GM21723 (cell line): ENCODE measurements at regions not wholly inside any gene's neighbourhood (a gene's known extent, or its start where the extent isn't known, plus 50 kb on each side); places are given as distances from the start of the nearest gene placed in this dataset.

ENCODE experiments used
- ATAC-seq: cut with Tn5 transposase; IDR thresholded peaks from one replicate; pipeline ENCODE4 v1.9.1; 2021; ENCODE audit warnings: mild to moderate bottlenecking, moderate library complexity; ENCODE audit not compliant: unreplicated experiment

DNA sequence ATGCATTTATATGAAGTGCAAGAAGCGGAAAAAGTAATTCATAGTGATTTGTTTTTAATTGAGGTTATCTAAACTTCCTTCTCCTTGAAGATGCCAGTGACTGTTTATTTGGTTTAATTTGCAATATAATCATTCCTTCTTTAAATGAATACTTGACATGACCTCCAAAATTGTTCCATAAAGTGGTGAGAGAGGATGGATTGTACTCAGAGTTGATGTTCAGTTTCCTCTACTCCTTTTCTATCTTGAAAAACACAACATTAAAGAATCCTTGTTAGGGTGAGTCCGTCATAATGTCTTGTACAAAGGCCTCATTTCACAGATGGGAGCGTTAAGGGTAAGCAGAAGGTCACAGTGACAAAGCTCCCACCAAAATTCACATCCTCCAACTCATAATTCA is 756.1 kb upstream of the KLHL29 start:
- ATAC-seq: no peak

DNA sequence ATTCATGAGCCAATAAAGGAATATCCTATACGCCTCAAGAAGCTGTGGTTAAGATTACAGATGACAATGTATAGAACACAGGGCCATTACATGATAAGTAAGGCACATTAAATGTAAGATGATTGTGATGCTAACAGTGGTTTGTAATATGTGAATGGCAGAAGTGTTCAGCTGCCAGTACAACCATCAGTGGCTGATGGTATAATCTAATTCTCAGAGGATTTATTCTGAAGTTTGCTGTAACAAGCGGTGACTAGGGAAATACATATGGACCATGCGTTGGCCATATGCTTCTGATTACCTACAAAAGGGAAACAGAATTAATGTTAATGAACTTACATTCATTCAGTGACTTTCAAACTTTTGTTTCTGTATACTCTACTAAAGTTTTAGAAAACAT is 750.8 kb upstream of the KLHL29 start:
- no peak for ATAC-seq

DNA sequence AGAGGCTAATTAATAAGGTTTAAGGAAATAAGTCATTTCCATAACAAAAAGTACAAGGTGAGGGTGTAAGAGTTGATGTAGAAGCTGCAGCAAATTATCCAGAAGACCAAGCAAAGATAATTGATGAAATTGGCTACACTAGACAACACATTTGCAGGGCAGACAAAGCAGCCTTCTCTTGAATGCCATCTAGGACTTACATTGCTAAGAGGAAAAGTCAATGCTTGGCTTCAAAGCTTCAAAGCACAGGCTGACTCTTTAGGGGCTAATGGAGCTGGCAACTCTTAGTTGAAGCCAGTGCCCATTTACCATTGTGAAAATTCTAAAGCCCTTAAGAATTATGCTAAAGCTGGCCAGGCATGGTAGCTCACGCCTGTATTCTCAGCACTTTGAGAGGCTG is 728.6 kb upstream of the KLHL29 start:
- ATAC-seq: no peak

DNA sequence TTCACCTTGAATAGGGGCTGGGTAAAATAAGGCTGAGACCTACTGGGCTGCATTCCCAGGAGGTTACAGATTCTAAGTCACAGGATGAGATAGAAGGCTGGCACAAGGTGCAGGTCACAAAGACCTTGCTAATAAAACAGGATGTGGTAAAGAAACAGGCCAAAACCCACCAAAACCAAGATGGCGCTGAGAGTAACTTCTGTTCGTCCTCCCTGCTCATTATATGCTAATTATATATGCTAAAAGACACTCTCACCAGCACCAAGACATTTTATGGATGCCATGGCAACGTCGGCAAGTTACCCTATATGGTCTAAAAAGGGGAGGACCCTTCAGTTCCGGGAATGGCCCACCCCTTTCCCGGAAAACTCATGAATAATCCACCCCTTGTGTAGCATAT is 711.5 kb upstream of the KLHL29 start:
- ATAC-seq: no peak

DNA sequence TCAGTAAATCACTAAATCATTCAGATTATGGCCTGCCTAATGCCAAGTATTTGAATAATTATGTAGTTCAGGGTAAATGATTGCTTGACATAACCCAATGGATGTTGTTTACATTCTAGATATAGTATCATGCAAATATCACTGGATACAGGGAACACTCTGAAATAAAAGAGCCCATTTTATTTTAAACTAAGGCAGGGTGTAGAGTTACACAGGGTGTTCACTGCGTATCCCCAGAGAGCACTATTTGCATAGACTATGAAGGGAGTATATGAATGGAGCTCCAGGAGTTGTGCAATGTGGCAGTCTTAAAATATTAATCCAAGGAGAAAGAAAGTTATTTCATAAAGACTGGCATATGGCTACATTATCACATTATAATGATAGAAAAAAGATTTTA is 701.1 kb upstream of the KLHL29 start:
- ATAC-seq: no peak

DNA sequence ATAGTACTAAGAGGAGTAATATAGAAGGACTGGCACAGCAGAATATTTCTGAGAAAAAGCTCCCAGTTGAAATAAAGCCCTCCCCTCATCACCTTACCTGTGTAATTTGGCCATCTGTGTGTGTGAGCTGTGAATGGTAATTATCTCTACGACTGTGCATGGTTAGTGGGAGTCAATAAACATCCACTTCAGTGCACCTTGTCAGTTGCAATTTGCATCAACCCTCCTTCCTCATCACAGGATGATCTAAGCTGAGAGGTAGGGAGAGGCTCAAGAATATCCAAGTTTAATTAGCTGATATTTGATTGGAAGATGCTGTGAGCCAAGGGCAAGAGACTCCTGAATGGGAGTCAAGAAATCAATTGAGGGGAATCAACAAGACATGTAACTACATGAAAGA is 694.9 kb upstream of the KLHL29 start:
- no peak for ATAC-seq

DNA sequence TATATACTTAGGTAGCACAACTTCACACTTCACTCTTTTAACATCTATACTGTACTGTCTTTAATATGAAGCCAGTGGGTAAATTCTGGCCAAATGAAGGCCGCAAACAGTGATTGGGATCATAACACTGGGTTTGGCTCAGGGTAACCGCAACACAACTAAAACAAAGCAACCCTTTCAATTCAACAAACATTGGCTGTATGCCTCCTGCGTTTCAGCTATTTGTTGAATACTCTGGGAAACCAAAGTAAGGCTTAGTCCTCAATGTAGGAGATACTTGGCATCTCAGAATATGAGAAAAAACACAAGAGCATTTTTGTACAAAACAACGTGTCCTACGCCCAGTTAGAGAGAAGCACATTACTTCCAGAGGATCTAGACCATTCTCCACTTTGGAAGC is 693.3 kb upstream of the KLHL29 start:
- ATAC-seq: no peak

DNA sequence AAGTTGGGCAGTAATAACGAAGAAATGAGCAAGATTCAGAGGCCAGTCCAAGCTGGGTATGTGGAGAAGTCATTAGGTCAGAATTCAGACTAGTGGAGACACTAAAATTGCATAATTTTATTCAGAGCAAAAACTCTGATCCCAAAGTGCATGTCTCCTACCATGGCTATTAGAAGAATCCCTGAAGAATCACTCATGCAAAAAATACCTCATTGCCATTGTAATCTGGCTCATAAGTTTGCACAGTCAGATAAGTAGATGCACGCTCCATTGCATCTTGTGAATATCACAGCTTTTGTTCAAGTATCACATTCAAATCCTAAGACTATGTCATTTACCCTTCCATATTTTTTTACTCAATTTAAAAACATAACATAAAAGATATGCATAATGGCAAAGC is 692.2 kb upstream of the KLHL29 start:
- ATAC-seq: no peak

DNA sequence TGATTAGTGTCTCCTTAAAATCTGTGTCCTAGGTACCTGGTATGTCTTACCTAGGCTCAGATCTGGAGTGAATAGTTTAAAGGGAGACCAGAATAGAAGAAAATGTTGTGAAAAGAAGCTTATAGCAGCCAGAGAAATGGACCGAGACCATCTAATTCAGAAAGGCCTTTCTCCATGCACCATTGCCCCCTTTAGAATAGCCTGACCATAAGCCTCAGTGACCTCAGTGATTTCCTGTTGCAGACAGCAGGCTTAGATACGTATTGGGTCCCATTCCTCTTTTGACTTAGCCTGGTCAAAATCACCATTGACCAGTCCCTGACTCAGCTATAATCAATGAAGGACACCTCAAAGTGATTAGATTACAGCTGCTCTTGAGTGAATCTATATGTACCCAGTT is 690.7 kb upstream of the KLHL29 start:
- no peak for ATAC-seq

DNA sequence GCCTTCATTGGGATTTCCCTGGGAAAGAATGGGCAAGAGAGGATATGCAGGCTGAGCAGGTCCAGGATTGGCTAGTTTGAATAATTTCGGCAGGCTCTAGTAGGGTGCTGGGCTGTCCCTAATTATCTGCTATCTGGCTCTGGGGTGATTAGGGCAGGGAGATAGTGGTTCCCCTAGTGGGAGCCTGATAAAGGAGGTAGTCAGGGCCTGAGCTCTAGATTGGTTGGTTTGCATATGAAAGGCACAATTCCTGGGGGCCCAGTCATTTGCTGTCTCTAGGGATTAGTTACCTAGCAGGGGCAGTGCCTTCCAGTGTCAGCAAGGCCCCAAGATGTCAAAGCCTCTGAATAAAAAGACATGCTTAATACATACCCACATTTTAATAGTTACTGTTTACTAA is 690.1 kb upstream of the KLHL29 start:
- ATAC-seq: no peak

DNA sequence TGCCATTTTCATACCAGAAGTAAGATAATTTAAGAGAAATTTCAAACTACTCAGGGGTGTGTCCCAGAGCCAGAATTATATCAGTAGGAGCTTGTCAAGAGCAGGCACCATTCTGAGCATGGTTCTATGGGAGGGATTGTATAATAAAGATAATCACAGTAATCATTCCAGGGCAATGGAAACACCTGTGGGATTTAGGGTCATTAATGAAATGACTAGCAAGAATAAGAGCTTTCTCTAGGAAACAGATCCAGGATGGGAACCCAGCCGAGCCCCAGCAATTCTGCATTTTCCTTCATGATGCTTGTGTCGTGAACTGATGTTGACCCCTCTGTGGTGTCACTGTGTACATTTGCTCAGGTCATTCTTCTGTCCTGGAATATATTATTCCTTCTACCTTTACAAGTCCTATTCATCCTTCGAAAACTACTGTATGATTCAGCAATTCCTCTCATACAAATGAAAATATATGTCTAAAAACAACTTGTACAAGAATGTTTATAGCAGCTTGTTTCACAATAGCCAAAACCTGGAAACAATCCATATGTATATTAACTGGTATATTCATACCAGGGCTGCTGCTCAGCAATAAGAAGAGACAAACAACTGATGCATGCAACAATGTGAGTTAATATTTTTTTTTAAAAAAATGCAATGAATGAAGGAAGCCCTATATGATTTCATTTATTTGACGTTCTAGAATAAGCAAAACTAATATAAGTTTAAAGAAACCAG is 687.8 kb upstream of the KLHL29 start:
- ATAC-seq: no peak

DNA sequence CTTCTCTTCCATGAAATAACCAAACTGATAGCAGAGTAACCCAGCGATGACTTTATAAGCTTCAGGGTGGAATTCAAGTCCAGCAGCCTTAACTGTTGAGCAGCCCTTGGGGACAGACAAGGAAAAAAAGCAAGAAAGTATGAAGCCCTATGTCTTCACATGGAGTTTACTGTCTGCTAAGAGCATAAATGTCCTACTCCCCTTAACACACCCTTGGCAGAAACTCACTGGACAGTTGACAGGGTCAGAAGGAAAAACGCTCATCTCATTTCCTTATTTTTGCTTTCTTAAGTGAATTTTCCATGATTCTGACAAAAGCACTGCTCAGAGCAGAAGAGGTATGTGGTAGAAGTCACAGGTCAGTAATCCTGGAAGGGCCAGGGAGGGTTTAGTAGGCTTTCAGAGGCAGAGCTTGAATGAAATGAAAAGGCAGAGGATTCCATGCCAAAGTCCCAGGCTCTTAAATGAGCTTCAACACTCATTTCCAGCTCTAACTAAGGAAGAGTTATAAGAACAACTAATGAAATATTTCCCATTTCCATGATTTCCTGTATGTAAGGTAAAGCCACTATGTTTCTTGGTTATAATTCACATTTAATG is 683.3 kb upstream of the KLHL29 start:
- no peak for ATAC-seq

DNA sequence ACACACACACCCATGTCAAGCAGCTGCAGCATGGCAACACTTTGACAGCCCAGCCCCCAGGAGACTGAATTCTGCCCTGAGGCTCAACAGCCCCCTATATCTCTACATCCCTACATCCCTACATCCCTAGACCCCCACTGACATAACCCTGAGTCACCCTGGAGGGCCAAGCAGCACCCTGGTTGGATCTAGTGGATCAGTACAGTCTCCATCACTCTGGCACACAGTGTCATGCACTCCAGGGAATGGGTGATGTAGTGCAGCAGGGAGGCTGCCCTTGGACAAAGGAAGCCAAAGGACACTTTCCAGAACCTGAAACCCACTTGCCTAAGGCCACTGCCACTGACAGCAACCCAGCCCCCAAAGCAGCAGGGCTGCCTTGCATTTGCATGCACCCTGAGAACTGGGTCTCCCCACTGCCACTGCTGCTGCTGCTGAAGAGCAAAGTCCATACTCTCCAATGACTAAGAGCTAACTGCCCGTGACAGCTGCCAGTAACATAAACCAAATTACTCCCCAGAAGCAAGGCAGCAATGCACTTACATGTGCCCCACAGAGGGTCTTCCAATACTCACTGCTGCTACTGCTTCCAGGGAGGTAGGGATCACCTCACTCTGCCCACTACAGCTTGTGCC is 681.6 kb upstream of the KLHL29 start:
- ATAC-seq: no peak

DNA sequence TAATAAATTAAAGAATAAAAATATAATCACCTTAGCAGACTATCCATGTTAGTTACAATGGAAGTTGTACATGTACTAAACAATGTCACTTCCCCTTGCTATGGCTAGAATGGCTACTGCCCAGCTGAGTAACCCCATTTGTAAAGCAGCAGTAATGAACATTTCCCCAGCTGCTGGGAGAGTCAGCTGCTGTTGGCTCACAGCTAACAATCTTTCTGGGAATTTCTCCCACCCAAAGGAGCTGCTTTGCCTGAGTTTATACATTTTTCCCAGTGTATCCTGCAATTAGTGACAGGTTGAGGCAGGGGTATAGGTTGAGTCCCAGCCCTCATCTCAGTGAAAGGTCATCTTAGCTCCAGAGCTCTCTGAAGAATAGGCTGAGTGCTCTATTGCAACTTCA is 665.6 kb upstream of the KLHL29 start:
- ATAC-seq: no peak

DNA sequence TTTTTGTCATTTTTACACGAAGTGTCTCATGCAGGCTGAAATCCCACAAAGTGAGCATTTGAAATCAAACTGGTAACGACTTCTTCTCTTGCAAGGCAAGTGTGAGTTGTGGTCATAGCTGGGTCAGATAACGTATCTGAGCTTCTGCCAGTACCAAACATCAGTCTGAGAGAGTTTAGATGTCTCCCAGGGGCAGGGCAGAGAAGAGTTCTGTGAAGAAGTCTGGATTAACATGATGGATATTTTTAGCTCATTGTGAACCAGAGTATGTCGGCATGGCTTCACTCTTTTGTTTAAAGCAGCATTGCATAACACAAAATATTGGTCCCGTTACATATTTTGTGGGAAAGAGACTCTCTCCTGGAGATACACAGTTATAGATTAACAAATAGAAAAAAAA is 655.5 kb upstream of the KLHL29 start:
- ATAC-seq: no peak

DNA sequence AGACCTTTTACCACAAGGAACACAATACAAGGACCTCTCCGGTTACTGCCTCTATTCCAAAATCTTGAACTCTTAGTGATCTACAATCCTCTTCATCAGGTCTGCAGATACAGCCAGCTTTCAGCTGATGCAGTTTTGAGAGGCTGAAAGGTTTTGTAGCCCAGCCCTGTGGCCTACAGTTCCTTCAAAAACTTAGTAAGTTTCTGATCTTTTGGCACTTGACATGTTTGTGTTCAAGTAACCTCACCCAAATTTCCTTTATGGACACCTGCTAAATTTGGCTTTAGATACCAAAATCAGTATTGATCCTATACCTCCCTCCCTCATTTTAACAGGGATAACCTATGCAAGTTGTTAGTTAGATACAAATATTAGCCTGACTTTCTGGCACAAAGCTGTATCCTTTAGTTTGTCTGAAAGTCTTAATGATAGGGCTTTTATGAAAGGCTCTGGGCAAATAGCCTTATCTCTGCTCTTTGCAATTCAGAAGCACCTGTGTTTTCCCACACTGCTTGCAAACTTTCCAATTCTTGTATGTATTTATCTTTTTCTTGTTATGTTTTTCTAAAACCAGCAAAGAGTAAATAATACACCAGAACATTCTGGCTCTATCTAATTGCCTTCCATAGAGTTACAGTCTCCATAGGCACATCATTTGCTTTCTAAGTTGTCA is 650.5 kb upstream of the KLHL29 start:
- ATAC-seq: no peak

DNA sequence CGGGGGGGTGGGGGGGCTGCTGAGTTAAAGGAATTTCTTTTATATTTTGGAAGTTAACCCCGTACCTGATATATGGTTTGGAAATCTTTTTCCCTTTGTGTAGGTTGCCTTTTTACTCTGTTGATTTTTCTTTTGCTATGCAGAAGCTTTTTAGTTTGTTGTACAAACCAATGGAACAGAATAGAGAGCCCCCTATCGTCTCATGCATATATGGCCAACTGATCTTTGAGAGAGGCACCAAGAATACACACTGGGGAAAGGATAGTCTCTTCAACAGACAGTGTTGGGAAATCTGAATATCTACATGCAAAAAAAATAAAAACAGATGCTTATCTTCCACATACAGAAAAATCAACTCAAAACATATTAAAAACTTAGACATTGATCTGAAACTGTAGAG is 647.8 kb upstream of the KLHL29 start:
- ATAC-seq: no peak

DNA sequence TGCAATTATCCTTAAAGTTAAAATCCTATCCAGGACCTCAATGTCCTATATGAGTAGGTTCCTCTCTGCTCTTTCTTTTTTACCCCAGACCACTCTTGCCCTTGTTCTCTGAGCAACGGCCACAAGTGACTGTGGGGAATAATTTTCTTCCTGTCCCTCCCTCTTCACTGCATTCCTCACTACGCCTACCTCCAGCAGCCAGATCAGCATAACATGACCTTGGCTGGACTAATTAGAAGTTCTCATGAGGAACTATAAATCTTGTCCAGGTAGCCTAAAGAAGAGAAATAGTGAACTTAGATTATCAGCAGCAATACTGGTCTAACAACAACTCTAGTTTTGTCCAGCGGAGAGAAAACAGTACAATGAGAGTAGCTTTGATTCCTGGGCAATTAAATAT is 643.8 kb upstream of the KLHL29 start:
- ATAC-seq: no peak

DNA sequence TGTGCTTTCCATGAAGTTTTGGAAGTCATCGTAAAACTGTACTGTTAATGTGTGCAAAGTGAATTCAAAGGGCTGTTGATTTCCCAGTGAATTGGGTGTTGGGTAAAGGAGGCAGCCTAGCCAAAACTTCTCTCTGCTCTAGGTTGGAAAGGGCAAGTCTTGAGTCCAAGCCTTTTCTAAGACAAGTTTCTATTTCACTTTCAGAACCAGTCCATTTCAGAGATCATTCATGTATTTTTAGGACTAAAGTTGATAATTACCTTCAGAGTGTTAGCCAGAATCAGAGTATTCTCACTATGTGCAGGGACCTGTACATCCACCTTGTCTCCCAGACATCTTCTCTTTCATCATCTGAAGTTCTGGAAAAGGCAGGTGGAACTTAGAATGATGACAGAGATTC is 636.1 kb upstream of the KLHL29 start:
- ATAC-seq: no peak

DNA sequence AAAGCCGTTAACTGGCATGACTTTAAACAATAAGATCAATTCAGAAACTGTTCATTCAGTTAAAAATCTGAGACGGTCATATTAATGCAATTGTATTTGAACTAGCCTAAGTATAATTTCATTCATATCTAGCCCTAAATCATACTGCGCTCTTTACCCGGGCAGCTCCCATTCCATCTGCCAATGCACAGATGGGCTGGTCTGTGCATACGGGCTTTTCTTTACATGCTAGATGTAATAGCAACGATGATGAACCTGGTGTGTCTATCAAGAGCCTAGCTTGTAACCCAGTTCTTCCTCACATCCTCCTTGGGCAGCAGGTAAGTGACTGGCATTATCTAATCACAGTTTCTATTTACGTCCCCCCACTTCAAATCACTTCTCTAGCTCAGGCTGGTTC is 631.5 kb upstream of the KLHL29 start:
- ATAC-seq: no peak

DNA sequence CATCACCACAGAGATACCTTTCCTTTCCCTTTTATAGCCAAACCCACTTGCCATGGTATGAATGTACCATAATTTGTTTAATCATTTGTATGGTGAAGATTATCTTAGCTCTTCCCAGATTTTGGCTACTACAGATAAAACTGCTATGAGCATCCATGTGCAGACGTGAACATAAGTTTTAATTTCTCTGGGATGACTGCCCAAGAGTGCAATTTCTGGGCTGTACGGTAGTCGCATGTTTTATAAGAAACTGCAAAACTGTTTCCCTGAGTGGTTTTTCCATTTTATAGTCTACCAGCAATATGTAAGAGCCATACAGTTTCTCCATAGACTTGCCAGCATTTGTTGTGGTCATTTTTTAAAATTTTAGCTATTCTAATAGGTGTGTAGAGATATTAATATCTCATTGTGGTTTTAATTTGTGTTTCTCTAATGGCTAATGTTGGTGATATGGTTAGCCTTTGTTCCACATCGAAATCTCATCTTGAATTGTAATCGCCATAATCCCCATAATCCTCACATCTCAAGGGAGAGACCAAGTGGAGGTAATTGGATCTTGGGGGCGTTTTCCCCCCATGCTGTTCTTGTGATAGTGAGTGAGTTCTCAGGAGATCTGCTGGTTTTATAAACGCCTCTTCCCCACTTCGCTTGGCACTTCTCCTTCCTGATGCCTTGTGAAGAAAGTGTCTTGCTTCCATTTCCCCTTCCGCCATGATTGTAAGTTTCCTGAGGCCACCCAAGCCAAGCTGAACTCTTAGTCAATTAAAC is 628.5 kb upstream of the KLHL29 start:
- no peak for ATAC-seq
